SK-N-SH (cell line): ENCODE measurements at regions not wholly inside any gene's neighbourhood (a gene's known extent, or its start where the extent isn't known, plus 50 kb on each side); places are given as distances from the start of the nearest gene placed in this dataset.

Experiments
- CTCF ChIA-PET: fragments of 300-600, 350-600 bp; formaldehyde crosslinking; extraction: SDS; loops from one replicate; lab custom pipeline; 2021; lab: Yijun Ruan, JAX
- POLR2A ChIA-PET: fragments of 350-600 bp; sonication (Branson Sonifier 250); formaldehyde crosslinking; extraction: SDS; loops from one replicate; lab custom pipeline; 2020; ENCODE audit warnings: antibody characterized with exemption, inconsistent platforms; lab: Yijun Ruan, JAX
- DNase-seq: peaks from one replicate; pipeline ENCODE4 v3.0.0; 2012
- H2AFZ ChIP-seq: fragments of 200-600 bp; sonication (generic); 2 replicates; pipeline ENCODE4 v1.8.1; 2016; ENCODE audit warnings: antibody characterized with exemption, mild to moderate bottlenecking, low read depth
- H3F3A ChIP-seq: fragments of 200-600 bp; sonication (generic); replicated peaks from 2 replicates; pipeline ENCODE3; 2016; ENCODE audit warnings: antibody characterized with exemption, mild to moderate bottlenecking; ENCODE audit not compliant: insufficient read depth
- H3K27ac ChIP-seq, 2 experiments: fragments of 200-500 bp in 1 of 2; fragments of 200-600 bp in 1 of 2; sonication (Bioruptor generic) in 1 of 2; sonication (generic), shearing (Covaris generic) in 1 of 2; 2 replicates each; pipeline versions ENCODE4 v1.5.1 to v1.6.1; 2014 to 2016; ENCODE audit warnings: low read depth in 2 of 2, inconsistent platforms in 1 of 2, low read length in 1 of 2, mild to moderate bottlenecking in 1 of 2, mixed read lengths in 1 of 2
- H3K27me3 ChIP-seq: fragments of 200-600 bp; sonication (generic), shearing (Covaris generic); 2 replicates; pipeline ENCODE4 v1.6.1; 2016; ENCODE audit warnings: mixed run types; ENCODE audit not compliant: insufficient read depth
- H3K36me3 ChIP-seq, 2 experiments: fragments of 200-500 bp in 1 of 2; fragments of 200-600 bp in 1 of 2; sonication (Bioruptor generic) in 1 of 2; sonication (generic) in 1 of 2; replicated peaks in 1 of 2; 2 replicates each; pipeline versions ENCODE3 to v1.5.1; 2014 to 2016; ENCODE audit warnings: low read length in 1 of 2, mild to moderate bottlenecking in 1 of 2; ENCODE audit not compliant: insufficient read depth in 2 of 2, control insufficient read depth in 1 of 2
- H3K4me1 ChIP-seq, 2 experiments: fragments of 200-500 bp in 1 of 2; fragments of 200-600 bp in 1 of 2; sonication (Bioruptor generic) in 1 of 2; sonication (generic), shearing (Covaris generic) in 1 of 2; 2 replicates each; pipeline versions ENCODE4 v1.5.1 to v1.6.1; 2014 to 2016; ENCODE audit warnings: low read depth in 1 of 2, low read length in 1 of 2, mixed run types in 1 of 2; ENCODE audit not compliant: insufficient read depth in 2 of 2, control insufficient read depth in 1 of 2
- H3K4me2 ChIP-seq: fragments of 200-600 bp; sonication (generic), shearing (Covaris generic); 2 replicates; pipeline ENCODE4 v1.6.1; 2017; ENCODE audit warnings: mixed run types
- H3K4me3 ChIP-seq, 2 experiments: fragments of 200-500 bp in 1 of 2; fragments of 200-600 bp in 1 of 2; sonication (Bioruptor generic) in 1 of 2; sonication (generic), shearing (Covaris generic) in 1 of 2; 2 replicates each; pipeline versions ENCODE4 v1.5.1 to v1.8.1; 2014 to 2016; ENCODE audit warnings: low read depth in 2 of 2, inconsistent platforms in 1 of 2, low read length in 1 of 2, mild to moderate bottlenecking in 1 of 2, mixed read lengths in 1 of 2, moderate library complexity in 1 of 2
- H3K79me2 ChIP-seq: fragments of 200-600 bp; sonication (generic); 2 replicates; pipeline ENCODE4 v1.8.1; 2017; ENCODE audit warnings: mild to moderate bottlenecking; ENCODE audit not compliant: insufficient read depth
- H3K9ac ChIP-seq: fragments of 200-600 bp; sonication (generic); 2 replicates; pipeline ENCODE4 v1.6.1; 2017; ENCODE audit warnings: mixed run types
- H3K9me2 ChIP-seq: fragments of 200-600 bp; sonication (generic); 2 replicates; pipeline ENCODE4 v1.6.1; 2017; ENCODE audit warnings: mixed run types
- H3K9me3 ChIP-seq: fragments of 200-600 bp; sonication (generic); 2 replicates; pipeline ENCODE4 v1.6.1; 2017; ENCODE audit warnings: mixed run types, mild to moderate bottlenecking, moderate library complexity
- H4K20me1 ChIP-seq: fragments of 200-600 bp; sonication (generic); 2 replicates; pipeline ENCODE4 v1.6.1; 2017; ENCODE audit warnings: mild to moderate bottlenecking, mixed run types; ENCODE audit not compliant: insufficient read depth
- CHD2 ChIP-seq: fragments of 150-350 bp; IDR thresholded peaks from 2 replicates; pipeline ENCODE4 v1.6.1; 2018; ENCODE audit warnings: low read length; ENCODE audit not compliant: partially characterized antibody
- ELF1 ChIP-seq: IDR thresholded peaks from 2 replicates; pipeline ENCODE4 v1.4.0; 2012
- EP300 ChIP-seq, 2 experiments: IDR thresholded peaks; 2 replicates each; pipeline versions ENCODE4 v1.4.0 to v1.6.1; 2012; ENCODE audit warnings: borderline replicate concordance in 1 of 2, low read depth in 1 of 2, low read length in 1 of 2
- FOSL2 ChIP-seq: IDR thresholded peaks from 2 replicates; pipeline ENCODE4 v1.4.0; 2012; ENCODE audit warnings: low read depth, mild to moderate bottlenecking, moderate library complexity, borderline replicate concordance
- FOXJ3 ChIP-seq: sonication (generic); formaldehyde crosslinking; IDR thresholded peaks from 2 replicates; pipeline ENCODE4 v1.5.1; 2020; ENCODE audit warnings: mild to moderate bottlenecking, missing genetic modification reagents
- FOXM1 ChIP-seq: IDR thresholded peaks from 2 replicates; pipeline ENCODE4 v1.4.0; 2012; ENCODE audit warnings: low read depth, mild to moderate bottlenecking
- JUND ChIP-seq: IDR thresholded peaks from 2 replicates; pipeline ENCODE4 v1.4.0; 2012
- MAX ChIP-seq: IDR thresholded peaks from 2 replicates; pipeline ENCODE4 v1.4.0; 2012; ENCODE audit warnings: low read depth
- MXI1 ChIP-seq: IDR thresholded peaks from 2 replicates; pipeline ENCODE4 v1.6.1; 2012; ENCODE audit warnings: mild to moderate bottlenecking, low read depth, low read length, improper control_type of control experiment
- NFIC ChIP-seq: IDR thresholded peaks from 2 replicates; pipeline ENCODE4 v1.4.0; 2012; ENCODE audit warnings: borderline replicate concordance
- PBX3 ChIP-seq: IDR thresholded peaks from 2 replicates; pipeline ENCODE4; 2012
- REST ChIP-seq: IDR thresholded peaks from 2 replicates; pipeline ENCODE4 v1.6.1; 2012; ENCODE audit warnings: mild to moderate bottlenecking, low read depth, low read length, moderate library complexity
- RFX5 ChIP-seq: IDR thresholded peaks from 2 replicates; pipeline ENCODE4 v1.6.1; 2012; ENCODE audit warnings: mild to moderate bottlenecking, improper control_type of control experiment, low read length
- RXRA ChIP-seq: IDR thresholded peaks from 2 replicates; pipeline ENCODE4 v1.4.0; 2012; ENCODE audit warnings: low read depth, mild to moderate bottlenecking, borderline replicate concordance
- SIN3A ChIP-seq: IDR thresholded peaks from 2 replicates; pipeline ENCODE4 v1.6.1; 2012; ENCODE audit warnings: low read depth, mild to moderate bottlenecking, low read length, moderate library complexity, borderline replicate concordance
- TAF1 ChIP-seq: IDR thresholded peaks from 2 replicates; pipeline ENCODE4 v1.6.1; 2012; ENCODE audit warnings: low read depth, mild to moderate bottlenecking, low read length, moderate library complexity, borderline replicate concordance
- TCF12 ChIP-seq: IDR thresholded peaks from 2 replicates; pipeline ENCODE4 v1.4.0; 2012
- TEAD4 ChIP-seq: IDR thresholded peaks from 2 replicates; pipeline ENCODE4 v1.4.0; 2012; ENCODE audit warnings: mild to moderate bottlenecking, borderline replicate concordance; ENCODE audit not compliant: insufficient read depth
- YY1 ChIP-seq: IDR thresholded peaks from 2 replicates; pipeline ENCODE4 v1.4.0; 2012; ENCODE audit warnings: low read depth, mild to moderate bottlenecking
- ZBTB33 ChIP-seq: IDR thresholded peaks from 2 replicates; pipeline ENCODE4 v1.4.0; 2012; ENCODE audit warnings: low read depth, borderline replicate concordance
- WGBS: methylation state at CpG from one replicate; pipeline ENCODE4 v1.1.6; 2017; ENCODE audit warnings: low lambda C conversion rate; 5-methylcytosine and 5-hydroxymethylcytosine counted together

GRCh38 chr2:228507231-228507824 is 325.8 kb upstream of the SPHKAP start:
- TF ChIP-seq ZBTB33, result no peak
- TF ChIP-seq RFX5, result no peak
- TF ChIP-seq YY1, result no peak
- no peak for TF ChIP-seq JUND
- no peak for TF ChIP-seq FOXJ3 (CRISPR knock-in tag)
- ChIA-PET CTCF (no interaction called here), POLR2A (no interaction called here)
- no peaks in the 10 kb centered on the region for H3K9me3 ChIP-seq
- no peak overlapping the region for H3K9ac ChIP-seq
- no peak overlapping the region for H3K27ac ChIP-seq
- no peaks in the 10 kb centered on the region for H3K79me2 ChIP-seq
- no peaks in the 10 kb centered on the region for H3K9me2 ChIP-seq
- H3F3A ChIP-seq, result no peaks in the 10 kb centered on the region
- no peaks in the 10 kb centered on the region for H4K20me1 ChIP-seq
- no peak overlapping the region for H2AFZ ChIP-seq
- H3K4me1 ChIP-seq, result no peaks in the 10 kb centered on the region
- no peak overlapping the region for H3K4me2 ChIP-seq
- H3K36me3 ChIP-seq, result no peaks in the 10 kb centered on the region
- DNase-seq, result no peak
- no peaks in the 10 kb centered on the region for H3K27me3 ChIP-seq
- no peak overlapping the region for H3K4me3 ChIP-seq
- 41% methylated on average over 6 of the region's 6 CpGs for WGBS

- Histone ChIP-seq H3K4me1 (no peaks in the 10 kb centered on the region), H3K4me2 (no peak overlapping the region), H3K27me3 (no peaks in the 10 kb centered on the region), H3K79me2 (no peaks in the 10 kb centered on the region), H3K9me2 (no peaks in the 10 kb centered on the region), H3K9me3 (0 out of 2 replicates have a peak, but pooled peaks cover 3% of the 10 kb centered on the region), H3K27ac (no peak overlapping the region), H2AFZ (no peak overlapping the region), H3F3A (no peaks in the 10 kb centered on the region), H3K4me3 (no peak overlapping the region), H4K20me1 (no peaks in the 10 kb centered on the region), H3K36me3 (no peaks in the 10 kb centered on the region), H3K9ac (no peak overlapping the region)
- ChIA-PET POLR2A (no interaction called here), CTCF (no interaction called here)
- DNase-seq, result no peak
- TF ChIP-seq REST (no peak), TCF12 (no peak), TEAD4 (no peak), CHD2 (no peak), RXRA (no peak), YY1 (no peak), JUND (no peak), PBX3 (no peak), MXI1 (no peak), SIN3A (no peak), MAX (no peak), ZBTB33 (no peak), ELF1 (no peak), FOXM1 (no peak), FOSL2 (no peak), EP300 (IDR thresholded peaks at IDR 0.05; ENCODE audit: borderline replicate concordance in 1 of 2, low read depth in 1 of 2, low read length in 1 of 2) (no peak), NFIC (no peak), TAF1 (no peak)
- TF ChIP-seq, all 33 proteins: peak for 0
These were observed 322.2 kb upstream of the SPHKAP start for GRCh38 chr2:228503731-228504130.
